GM12891 (cell line): ENCODE measurements at regions not wholly inside any gene's neighbourhood (a gene's known extent, or its start where the extent isn't known, plus 50 kb on each side); places are given as distances from the start of the nearest gene placed in this dataset.

Source experiments
- DNase-seq: peaks from one replicate; pipeline ENCODE4 v3.0.0; 2011; ENCODE audit warnings: low spot score; ENCODE audit not compliant: insufficient read length
- FAIRE-seq: peaks from 2 replicates; lab custom pipeline; 2011; peaks lifted over from hg19 to GRCh38; lab: Jason Lieb, UNC
- PAX5 ChIP-seq: IDR thresholded peaks from 2 replicates; pipeline ENCODE4 v1.6.1; 2011; ENCODE audit warnings: low read length, moderate library complexity, mild to moderate bottlenecking; ENCODE audit not compliant: insufficient read depth, severe bottlenecking
- POLR2A ChIP-seq: IDR thresholded peaks from 2 replicates; pipeline ENCODE4 v1.6.1; 2011; ENCODE audit warnings: low read depth, low read length, control low read depth
- POLR2AphosphoS5 ChIP-seq: IDR thresholded peaks from 2 replicates; pipeline ENCODE4 v1.6.1; 2011; ENCODE audit warnings: low read depth, low read length, control low read depth
- POU2F2 ChIP-seq: IDR thresholded peaks from 2 replicates; pipeline ENCODE4 v1.6.1; 2011; ENCODE audit warnings: low read depth, mild to moderate bottlenecking, control low read depth, low read length, moderate library complexity
- SPI1 ChIP-seq: IDR thresholded peaks from 2 replicates; pipeline ENCODE4 v1.6.1; 2011; ENCODE audit warnings: low read depth, low read length, control low read depth
- TAF1 ChIP-seq: IDR thresholded peaks from 2 replicates; pipeline ENCODE4 v1.6.1; 2011; ENCODE audit warnings: low read depth, low read length, control low read depth

DNA sequence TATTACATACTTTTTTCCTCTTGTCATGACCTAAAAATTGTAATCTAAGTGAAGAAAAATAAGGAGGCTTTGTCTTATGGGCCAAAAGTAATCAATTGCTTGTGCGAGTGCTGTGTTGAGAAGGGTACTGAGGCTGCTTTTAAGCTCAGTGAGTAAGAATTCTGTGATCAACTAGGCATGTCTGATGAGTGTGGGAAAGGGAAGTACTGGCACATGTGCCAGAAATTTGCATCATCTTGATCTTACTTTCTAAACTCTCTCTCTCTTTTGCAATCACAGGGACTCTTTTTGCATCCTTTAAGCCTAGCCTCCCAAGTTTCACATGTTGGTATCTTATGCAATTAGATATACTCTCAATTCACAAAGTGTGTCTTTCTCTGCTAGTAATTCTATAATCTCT, 329.9 kb downstream of the KIF4B start:
- no peak for FAIRE-seq
- TF ChIP-seq POLR2A = no peak
- TF ChIP-seq TAF1 = no peak
- TF ChIP-seq POU2F2 = no peak
- no peak for TF ChIP-seq SPI1
- no peak for TF ChIP-seq POLR2AphosphoS5
- TF ChIP-seq PAX5 = no peak
- no peak for DNase-seq

DNA sequence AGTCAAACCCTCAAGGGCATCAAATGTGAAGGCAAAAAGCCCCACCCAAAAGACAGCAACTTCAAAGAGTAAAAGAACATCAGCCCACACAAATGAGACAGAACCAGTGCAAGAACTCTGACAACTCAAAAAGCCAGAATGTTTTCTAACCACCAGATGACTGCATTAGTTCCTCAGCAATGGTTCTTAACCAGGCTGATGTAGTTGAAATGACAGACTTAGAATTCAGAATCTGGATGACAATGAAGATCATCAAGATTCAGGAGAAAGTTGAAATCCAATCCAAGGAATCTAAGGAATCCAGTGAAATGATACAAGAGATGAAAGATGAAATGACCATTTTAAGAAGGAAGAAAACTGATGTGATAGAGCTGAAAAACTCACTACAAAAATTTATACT, 339.7 kb downstream of the KIF4B start:
- FAIRE-seq = no peak
- TF ChIP-seq POLR2A = no peak
- TF ChIP-seq SPI1 = no peak
- TF ChIP-seq POLR2AphosphoS5 = no peak
- no peak for TF ChIP-seq PAX5
- no peak for TF ChIP-seq POU2F2
- TF ChIP-seq TAF1 = no peak
- no peak for DNase-seq

DNA sequence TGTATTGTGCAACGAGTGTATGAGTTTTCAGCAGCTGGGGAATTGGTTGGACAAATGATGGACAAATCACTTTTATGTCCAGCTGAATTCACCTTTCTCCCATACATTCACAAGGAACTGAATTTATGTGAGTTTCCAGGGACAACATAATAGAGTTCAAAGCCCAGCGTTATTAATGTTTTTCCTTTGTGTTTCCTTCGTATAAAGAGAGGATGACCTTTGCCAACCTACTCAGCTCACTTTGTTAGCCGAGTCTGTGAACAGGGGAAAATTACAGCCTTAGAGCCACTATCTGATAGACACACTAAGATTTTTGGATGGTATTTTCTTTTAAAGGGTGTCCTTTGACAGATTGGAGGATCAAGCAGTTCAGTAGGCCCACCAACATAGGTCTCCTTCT, 352.5 kb downstream of the KIF4B start:
- DNase-seq = no peak
- no peak for FAIRE-seq
- TF ChIP-seq POLR2A (no peak), TAF1 (no peak), POLR2AphosphoS5 (no peak), PAX5 (no peak), SPI1 (no peak), POU2F2 (no peak)

DNA sequence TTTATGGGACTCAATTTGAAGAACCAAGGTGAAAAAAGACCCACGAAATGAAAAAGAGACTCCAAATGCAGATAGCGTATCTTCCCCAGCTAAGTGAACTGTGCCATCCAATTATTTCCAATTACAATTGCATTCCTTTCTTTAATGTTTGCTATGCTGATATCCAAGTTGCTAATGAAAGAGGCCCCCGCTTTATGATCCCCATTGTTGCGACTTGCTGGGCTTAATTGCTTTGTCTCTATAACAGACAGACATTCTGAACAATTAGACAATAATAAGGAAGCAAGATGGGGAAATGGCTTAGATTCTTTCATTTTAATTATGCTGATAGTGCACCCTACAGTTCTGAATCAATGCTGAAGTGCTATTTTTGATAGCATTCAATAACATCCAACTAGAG, 354.3 kb downstream of the KIF4B start:
- DNase-seq (no peak), FAIRE-seq (no peak)
- TF ChIP-seq POU2F2 = no peak
- TF ChIP-seq POLR2AphosphoS5 = no peak
- no peak for TF ChIP-seq POLR2A
- no peak for TF ChIP-seq SPI1
- TF ChIP-seq PAX5 = no peak
- no peak for TF ChIP-seq TAF1

DNA sequence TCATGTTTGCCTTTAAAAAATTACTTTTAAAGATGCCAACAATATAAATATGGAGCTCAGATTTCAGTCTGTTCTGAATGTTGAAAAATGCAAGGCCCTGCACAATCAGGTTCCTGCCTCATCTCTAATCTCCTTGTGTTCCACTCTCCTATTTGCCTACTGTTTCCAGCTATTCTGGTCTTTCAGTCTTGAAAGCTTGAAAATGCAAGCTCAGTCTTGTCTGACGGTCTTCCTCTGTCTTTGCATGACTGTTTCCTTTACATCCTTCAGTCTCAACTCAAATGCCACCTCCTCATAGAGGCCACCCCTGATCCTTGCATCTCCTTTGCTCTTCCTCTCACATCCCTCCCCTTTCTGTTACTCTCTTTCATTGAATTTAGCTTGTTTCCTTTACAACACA, 354.9 kb downstream of the KIF4B start:
- DNase-seq (no peak), FAIRE-seq (no peak)
- TF ChIP-seq POLR2A (no peak), TAF1 (no peak), POU2F2 (no peak), POLR2AphosphoS5 (no peak), PAX5 (no peak), SPI1 (no peak)

DNA sequence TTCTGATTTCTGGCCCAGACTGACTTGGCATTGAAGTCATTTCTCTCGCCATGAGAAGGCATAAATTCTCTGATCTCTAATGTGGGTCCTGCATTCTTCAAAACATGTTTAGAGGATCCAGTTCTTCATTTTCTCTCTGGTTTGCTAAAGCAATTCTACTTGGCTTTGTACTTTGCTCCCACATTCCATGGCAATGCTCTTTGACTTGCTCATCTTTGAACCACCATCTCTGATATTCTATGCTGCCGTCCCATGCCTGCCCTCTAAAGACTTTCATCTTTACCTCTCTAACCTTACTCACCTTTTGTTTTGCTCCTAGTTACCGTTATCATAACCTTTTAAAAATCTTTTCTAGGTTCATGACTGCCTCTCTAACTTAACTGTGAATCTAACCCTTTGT, 366.9 kb downstream of the KIF4B start:
- FAIRE-seq = no peak
- no peak for TF ChIP-seq PAX5
- TF ChIP-seq POU2F2 = no peak
- no peak for TF ChIP-seq SPI1
- no peak for TF ChIP-seq POLR2AphosphoS5
- no peak for TF ChIP-seq POLR2A
- no peak for TF ChIP-seq TAF1

DNA sequence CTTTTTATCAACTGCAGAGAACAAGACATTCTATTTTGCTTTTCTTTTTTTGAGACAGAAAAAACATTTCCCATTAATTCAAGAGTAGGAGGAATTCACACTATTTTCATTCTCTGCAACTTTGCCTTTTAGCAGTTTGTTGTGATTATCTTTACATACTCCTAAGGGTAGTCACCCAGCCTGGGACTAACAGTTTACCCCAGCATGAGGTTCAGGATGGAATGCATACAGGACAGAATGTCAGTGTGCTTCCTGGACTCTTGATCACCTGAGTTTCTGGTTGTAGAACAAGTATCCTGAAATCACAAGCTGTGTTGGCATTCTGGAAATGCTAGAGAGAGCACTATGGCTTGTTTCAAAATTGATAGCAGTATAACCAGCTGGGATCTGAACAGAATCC, 368.1 kb downstream of the KIF4B start:
- TF ChIP-seq SPI1 = no peak
- no peak for TF ChIP-seq TAF1
- TF ChIP-seq POLR2AphosphoS5 = no peak
- FAIRE-seq (no peak), DNase-seq (no peak)

More for the DNA sequence above, 366.9 kb downstream of the KIF4B start:
- no peak for DNase-seq

DNA sequence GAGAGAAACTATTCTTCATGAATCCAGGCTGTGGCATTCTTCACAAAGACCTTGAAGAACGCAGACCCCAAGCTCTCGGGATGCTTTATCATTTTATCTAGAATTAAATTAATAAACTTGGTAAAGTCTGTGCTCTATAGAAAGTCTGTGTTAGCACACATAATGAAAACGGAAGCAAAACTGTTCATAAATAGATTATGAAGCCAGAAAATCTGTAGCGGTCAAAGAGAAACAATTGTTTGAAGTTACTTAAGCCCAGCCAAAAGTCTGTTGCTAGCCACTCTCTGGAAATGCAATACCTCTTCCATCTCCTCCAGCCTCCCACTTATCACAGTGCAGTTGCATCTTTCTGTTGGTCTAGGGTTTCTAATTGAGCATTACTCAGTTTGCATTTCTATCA, 375.9 kb downstream of the KIF4B start:
- TF ChIP-seq POLR2A (no peak), POU2F2 (no peak), SPI1 (no peak), TAF1 (no peak), PAX5 (no peak), POLR2AphosphoS5 (no peak)
- no peak for DNase-seq
- no peak for FAIRE-seq

DNA sequence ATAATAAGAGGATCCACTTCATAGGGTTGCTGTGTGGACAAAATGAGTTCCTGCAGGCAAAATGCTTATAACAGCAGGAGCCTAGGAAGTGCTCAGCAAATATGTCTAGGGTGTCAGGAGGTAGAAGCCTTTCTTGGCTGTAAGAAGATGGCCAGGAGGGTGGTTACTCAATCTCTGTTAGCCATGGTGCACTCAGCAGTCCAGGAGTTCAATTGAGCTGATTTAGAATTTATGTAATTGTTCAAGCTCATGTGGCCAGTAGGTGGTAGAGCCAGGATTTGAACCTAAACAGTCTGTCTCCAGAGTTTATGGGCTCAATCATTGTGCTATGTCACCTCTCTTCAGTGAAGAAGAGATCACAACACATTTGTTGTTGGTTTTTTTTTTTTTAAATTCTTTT, 381.2 kb downstream of the KIF4B start:
- no peak for FAIRE-seq
- DNase-seq = no peak
- no peak for TF ChIP-seq PAX5
- no peak for TF ChIP-seq POLR2A
- no peak for TF ChIP-seq POLR2AphosphoS5
- no peak for TF ChIP-seq POU2F2
- TF ChIP-seq TAF1 = no peak
- no peak for TF ChIP-seq SPI1

DNA sequence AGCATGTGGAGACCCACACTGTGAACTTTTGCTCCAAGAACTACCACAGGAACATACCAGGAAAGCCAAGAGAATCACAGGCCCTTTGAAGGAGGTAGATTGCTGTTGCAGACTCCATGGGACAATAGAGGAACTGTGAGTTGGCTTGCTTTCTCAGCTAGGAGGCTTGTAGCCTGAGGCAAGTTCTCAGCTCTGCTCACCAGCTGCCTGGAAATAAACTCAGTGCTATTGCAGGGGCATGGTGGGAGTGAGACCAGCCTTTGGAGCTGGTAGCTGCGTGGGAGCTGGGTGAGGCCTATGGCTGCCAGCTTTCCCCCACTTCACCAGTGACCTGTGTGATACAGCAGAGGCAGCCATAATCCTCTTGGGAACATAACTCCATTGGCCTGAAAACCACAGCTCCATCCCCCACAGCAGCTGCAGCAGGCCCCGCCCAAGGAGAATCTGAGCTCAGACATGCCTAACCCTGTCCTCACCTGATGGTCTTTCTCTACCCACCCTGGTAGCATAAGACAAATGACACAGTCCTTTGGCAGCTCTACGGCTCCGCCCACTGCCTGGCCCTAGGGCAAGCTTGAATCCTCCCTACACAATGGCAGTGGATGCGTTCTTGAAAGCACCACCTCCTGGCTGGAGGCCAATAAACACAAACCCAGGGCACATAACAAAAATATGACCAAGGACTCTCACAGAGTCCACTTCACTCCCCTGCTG, 389.5 kb downstream of the KIF4B start:
- FAIRE-seq = no peak
- no peak for TF ChIP-seq POLR2AphosphoS5
- TF ChIP-seq POLR2A = no peak
- DNase-seq = no peak
